CD14-positive monocyte (primary cell): ENCODE measurements at regions not wholly inside any gene's neighbourhood (a gene's known extent, or its start where the extent isn't known, plus 50 kb on each side); places are given as distances from the start of the nearest gene placed in this dataset.

Experiments
- DNase-seq, 3 donors: peaks; one replicate each; pipeline ENCODE4 v3.0.0-alpha.2; 2011 to 2022
- H2AFZ ChIP-seq: 2 replicates; pipeline ENCODE4 v1.6.0; 2012; ENCODE audit warnings: mild to moderate bottlenecking, low read depth, low read length, inconsistent platforms; ENCODE audit not compliant: insufficient read depth, poor library complexity, severe bottlenecking
- H3K27ac ChIP-seq, 2 donors: 1 replicate in 1 of 2; 2 replicates in 1 of 2; pipeline ENCODE4 v1.5.1; 2012 to 2013; ENCODE audit warnings: low read length in 2 of 2, control low read depth in 1 of 2, inconsistent platforms in 1 of 2, low read depth in 1 of 2, mild to moderate bottlenecking in 1 of 2
- H3K27me3 ChIP-seq, 2 donors: one replicate each; pipeline versions ENCODE4 v1.6.0 to v1.6.1; 2011 to 2013; ENCODE audit warnings: low read length in 2 of 2; ENCODE audit not compliant: control insufficient read depth in 2 of 2, insufficient read depth in 2 of 2
- H3K36me3 ChIP-seq, 2 donors: replicated peaks in 1 of 2; 1 replicate in 1 of 2; 2 replicates in 1 of 2; pipeline versions ENCODE4 v1.5.1 to v1.6.1; 2012 to 2013; ENCODE audit warnings: low read length in 2 of 2, control low read depth in 1 of 2, inconsistent platforms in 1 of 2, mild to moderate bottlenecking in 1 of 2; ENCODE audit not compliant: insufficient read depth in 2 of 2, control insufficient read depth in 1 of 2
- H3K4me1 ChIP-seq, 2 donors: 1 replicate in 1 of 2; 2 replicates in 1 of 2; pipeline versions ENCODE4 v1.5.1 to v1.6.1; 2012 to 2013; ENCODE audit warnings: low read length in 2 of 2, control low read depth in 1 of 2, inconsistent platforms in 1 of 2, mild to moderate bottlenecking in 1 of 2, moderate library complexity in 1 of 2; ENCODE audit not compliant: insufficient read depth in 2 of 2, control insufficient read depth in 1 of 2
- H3K4me2 ChIP-seq: replicated peaks from 2 replicates; pipeline ENCODE3; 2012; ENCODE audit warnings: low read length, moderate library complexity, mild to moderate bottlenecking; ENCODE audit not compliant: poor library complexity, severe bottlenecking; ENCODE audit errors: extremely low read depth
- H3K4me3 ChIP-seq, 3 experiments: fragments of 200-600 bp in 1 of 3; sonication (generic) in 1 of 3; replicated peaks in 1 of 3; 1 replicate in 2 of 3; 2 replicates in 1 of 3; pipeline ENCODE4 v1.5.1; 2011 to 2013; ENCODE audit warnings: low read length in 3 of 3, mild to moderate bottlenecking in 3 of 3, control low read depth in 2 of 3, low read depth in 2 of 3, inconsistent platforms in 1 of 3, moderate library complexity in 1 of 3
- H3K79me2 ChIP-seq: 2 replicates; pipeline ENCODE4 v1.6.0; 2012; ENCODE audit warnings: mild to moderate bottlenecking, control low read depth, inconsistent platforms, low read length, moderate library complexity; ENCODE audit not compliant: insufficient read depth
- H3K9ac ChIP-seq: 2 replicates; pipeline ENCODE4 v1.6.0; 2017; ENCODE audit warnings: low read length, mild to moderate bottlenecking; ENCODE audit not compliant: insufficient read depth, poor library complexity, severe bottlenecking
- H3K9me3 ChIP-seq, 2 donors: replicated peaks in 1 of 2; 1 replicate in 1 of 2; 2 replicates in 1 of 2; pipeline versions ENCODE4 v1.5.1 to v1.6.1; 2012 to 2013; ENCODE audit warnings: low read length in 2 of 2, control low read depth in 1 of 2; ENCODE audit not compliant: control insufficient read depth in 1 of 2, insufficient read depth in 1 of 2
- H4K20me1 ChIP-seq: 2 replicates; pipeline ENCODE4 v1.6.0; 2012; ENCODE audit warnings: mild to moderate bottlenecking, low read length, control low read depth, moderate library complexity; ENCODE audit not compliant: insufficient read depth
- H3K27ac Mint-ChIP-seq, 7 donors: one replicate each; pipeline ENCODE4 v1.8.0; 2020; ENCODE audit warnings: mild to moderate bottlenecking in 7 of 7, mixed read lengths in 7 of 7, moderate library complexity in 6 of 7, inconsistent platforms in 2 of 7
- H3K27me3 Mint-ChIP-seq, 3 donors: one replicate each; pipeline ENCODE4 v1.8.0; 2021 to 2022; ENCODE audit warnings: low read depth in 3 of 3, mild to moderate bottlenecking in 3 of 3, mixed read lengths in 3 of 3, moderate library complexity in 3 of 3, inconsistent platforms in 1 of 3
- H3K36me3 Mint-ChIP-seq, 2 donors: one replicate each; pipeline ENCODE4 v1.8.0; 2020; ENCODE audit warnings: mixed read lengths in 2 of 2, inconsistent platforms in 1 of 2, mild to moderate bottlenecking in 1 of 2
- H3K4me1 Mint-ChIP-seq: one replicate; pipeline ENCODE4 v1.8.0; 2020; ENCODE audit warnings: mild to moderate bottlenecking, mixed read lengths
- H3K4me3 Mint-ChIP-seq, 2 donors: one replicate each; pipeline ENCODE4 v1.8.0; 2020; ENCODE audit warnings: mild to moderate bottlenecking in 2 of 2, mixed read lengths in 2 of 2, moderate library complexity in 1 of 2
- H3K9me3 Mint-ChIP-seq, 7 donors: one replicate each; pipeline ENCODE4 v1.8.0; 2020 to 2022; ENCODE audit warnings: mixed read lengths in 7 of 7, mild to moderate bottlenecking in 6 of 7, moderate library complexity in 6 of 7, inconsistent platforms in 2 of 7
- WGBS: methylation state at CpG from one replicate; pipeline ENCODE4 v1.1.5; 2013; ENCODE audit warnings: missing lambda C conversion rate; ENCODE audit not compliant: insufficient coverage; 5-methylcytosine and 5-hydroxymethylcytosine counted together
- intact Hi-C, 2 donors: fragments of 100-400 bp; cut with micrococcal nuclease; formaldehyde crosslinking; loops; one replicate each; pipeline versions ENCODE4 v1.15.0 to v1.15.1; 2023
- TF ChIP-seq, protein P1 (sequence below): fragments of 200-600 bp; IDR thresholded peaks from one replicate; pipeline ENCODE4 v1.8.0; 2022; ENCODE audit warnings: antibody characterized with exemption, mild to moderate bottlenecking

DNA sequence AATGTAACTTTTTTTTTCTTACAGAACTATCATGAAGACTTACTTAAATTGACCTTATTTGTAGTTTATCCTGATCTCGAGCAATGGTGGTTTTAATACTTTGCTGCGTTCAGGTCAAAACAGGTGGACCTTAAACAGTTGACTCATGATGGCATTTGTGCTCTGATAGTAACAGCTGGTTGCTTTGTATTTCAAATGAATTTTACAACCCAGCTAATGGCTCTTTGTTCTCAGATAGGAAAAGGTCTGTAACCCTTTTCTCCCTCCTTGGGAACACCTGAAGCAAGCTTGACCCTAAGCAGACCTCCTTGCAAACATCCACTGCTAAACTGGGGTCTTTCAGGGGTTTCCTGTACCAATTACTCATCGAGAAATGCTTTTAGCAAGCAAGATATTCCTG lies 79.2 kb downstream of the F11 start:
- TF ChIP-seq, protein P1, sequence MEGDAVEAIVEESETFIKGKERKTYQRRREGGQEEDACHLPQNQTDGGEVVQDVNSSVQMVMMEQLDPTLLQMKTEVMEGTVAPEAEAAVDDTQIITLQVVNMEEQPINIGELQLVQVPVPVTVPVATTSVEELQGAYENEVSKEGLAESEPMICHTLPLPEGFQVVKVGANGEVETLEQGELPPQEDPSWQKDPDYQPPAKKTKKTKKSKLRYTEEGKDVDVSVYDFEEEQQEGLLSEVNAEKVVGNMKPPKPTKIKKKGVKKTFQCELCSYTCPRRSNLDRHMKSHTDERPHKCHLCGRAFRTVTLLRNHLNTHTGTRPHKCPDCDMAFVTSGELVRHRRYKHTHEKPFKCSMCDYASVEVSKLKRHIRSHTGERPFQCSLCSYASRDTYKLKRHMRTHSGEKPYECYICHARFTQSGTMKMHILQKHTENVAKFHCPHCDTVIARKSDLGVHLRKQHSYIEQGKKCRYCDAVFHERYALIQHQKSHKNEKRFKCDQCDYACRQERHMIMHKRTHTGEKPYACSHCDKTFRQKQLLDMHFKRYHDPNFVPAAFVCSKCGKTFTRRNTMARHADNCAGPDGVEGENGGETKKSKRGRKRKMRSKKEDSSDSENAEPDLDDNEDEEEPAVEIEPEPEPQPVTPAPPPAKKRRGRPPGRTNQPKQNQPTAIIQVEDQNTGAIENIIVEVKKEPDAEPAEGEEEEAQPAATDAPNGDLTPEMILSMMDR: no peak
- H3K36me3 ChIP-seq: no peaks in the 10 kb centered on the region
- peaks cover 0 to 15% (median 6%) of the 10 kb centered on the region in 7 donors for H3K9me3 Mint-ChIP-seq
- H3K27me3 ChIP-seq: no peaks in the 10 kb centered on the region
- WGBS: 80% methylated on average over 2 of the region's 3 CpGs
- H3K9ac ChIP-seq: no peak overlapping the region
- no peaks in the 10 kb centered on the region for H3K79me2 ChIP-seq
- no peaks in the 10 kb centered on the region for H3K27me3 Mint-ChIP-seq
- no peak overlapping the region for H2AFZ ChIP-seq
- no peaks in the 10 kb centered on the region for H3K36me3 Mint-ChIP-seq
- H3K4me3 ChIP-seq: no peak overlapping the region
- H3K27ac Mint-ChIP-seq: no peak overlapping the region
- no peaks in the 10 kb centered on the region for H3K4me1 ChIP-seq
- H3K27ac ChIP-seq: no peak overlapping the region
- H3K4me3 Mint-ChIP-seq: no peak overlapping the region
- peaks cover 0 to 2% of the 10 kb centered on the region in 2 donors for H3K9me3 ChIP-seq
- no peaks in the 10 kb centered on the region for H4K20me1 ChIP-seq
- no peaks in the 10 kb centered on the region for H3K4me1 Mint-ChIP-seq
- intact Hi-C loops: no loop called here
- H3K4me2 ChIP-seq: no peak overlapping the region
- no peak for DNase-seq

DNA sequence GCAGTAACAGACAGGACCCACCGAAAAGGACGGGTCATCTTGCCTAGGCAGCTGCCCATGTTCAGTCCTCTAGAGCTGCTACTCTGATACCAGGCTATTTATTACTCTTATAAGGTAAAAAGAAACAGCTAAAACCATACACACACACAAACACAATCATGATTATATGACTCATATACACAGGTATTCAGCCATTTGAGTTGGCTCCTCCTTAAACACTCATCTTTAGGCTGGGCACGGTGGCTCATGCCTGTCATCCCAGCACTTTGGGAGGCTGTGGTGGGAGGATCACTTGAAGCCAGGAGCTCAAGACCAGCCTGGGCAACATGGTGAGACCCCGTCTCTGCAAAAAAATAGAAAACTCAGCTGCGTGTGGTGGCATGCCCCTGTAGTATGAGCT lies 76.6 kb downstream of the F11 start:
- 84% methylated on average over 3 of the region's 5 CpGs for WGBS
- Mint-ChIP-seq H3K27ac (no peak overlapping the region), H3K9me3 (peaks cover 0 to 10% (median 5%) of the 10 kb centered on the region in 7 donors), H3K27me3 (no peaks in the 10 kb centered on the region), H3K4me1 (no peaks in the 10 kb centered on the region), H3K36me3 (no peaks in the 10 kb centered on the region), H3K4me3 (no peak overlapping the region)
- no peak overlapping the region for H2AFZ ChIP-seq
- H3K9ac ChIP-seq: no peak overlapping the region
- TF ChIP-seq, protein P1: no peak
- H3K79me2 ChIP-seq: no peaks in the 10 kb centered on the region
- H3K36me3 ChIP-seq: no peaks in the 10 kb centered on the region
- H3K4me1 ChIP-seq: no peaks in the 10 kb centered on the region
- no peaks in the 10 kb centered on the region for H4K20me1 ChIP-seq
- H3K4me2 ChIP-seq: no peak overlapping the region
- H3K27me3 ChIP-seq: no peaks in the 10 kb centered on the region
- H3K9me3 ChIP-seq: peaks cover 0 to 2% of the 10 kb centered on the region in 2 donors
- intact Hi-C loops: no loop called here
- H3K27ac ChIP-seq: no peak overlapping the region
- no peak for DNase-seq
- H3K4me3 ChIP-seq: no peak overlapping the region
